ENCODE measurements at regions not wholly inside any gene's neighbourhood (a gene's known extent, or its start where the extent isn't known, plus 50 kb on each side); places are given as distances from the start of the nearest gene placed in this dataset.

- H2AFZ ChIP-seq (ENCODE audit: insufficient read depth, low read depth, low read length, poor library complexity, severe bottlenecking) = no peak overlapping the region
- no peak overlapping the region for H3K9ac ChIP-seq (ENCODE audit: low read length)
- Mint-ChIP-seq H3K27me3 (peaks cover 46% of the 10 kb centered on the region), H3K4me1 (peaks cover 12% of the 10 kb centered on the region), H3K27ac (no peak overlapping the region), H3K4me3 (no peak overlapping the region), H3K9me3 (ENCODE audit: insufficient read depth) (no peaks in the 10 kb centered on the region)
- no peak overlapping the region for H3K27ac ChIP-seq (ENCODE audit: low read length in 2 of 2)
- no peak for TF ChIP-seq CTCF (IDR thresholded peaks at IDR 0.05)
- no peak for TF ChIP-seq EZH2 (IDR thresholded peaks at IDR 0.05; ENCODE audit: borderline replicate concordance, insufficient read depth, low read depth, low read length, poor library complexity, severe bottlenecking)
- H3K79me2 ChIP-seq (ENCODE audit: control insufficient read depth, insufficient read depth, low read length) = no peaks in the 10 kb centered on the region
- H3K36me3 ChIP-seq (replicated peaks in 1 of 2; ENCODE audit: control extremely low read depth in 1 of 2, control insufficient read depth in 1 of 2, extremely low read depth in 1 of 2, insufficient read depth in 2 of 2, low read length in 1 of 2) = no peaks in the 10 kb centered on the region
- no peak overlapping the region for H3K4me2 ChIP-seq (replicated peaks; ENCODE audit: low read depth, low read length, poor library complexity, severe bottlenecking)
- ATAC-seq (ENCODE audit: low read depth) (no peak), DNase-seq (no peak)
- WGBS (ENCODE audit: insufficient coverage) = 89% methylated on average over 10 of the region's 10 CpGs
- H3K9me3 ChIP-seq (ENCODE audit: control extremely low read depth in 1 of 3, control insufficient read depth in 2 of 3, insufficient read depth in 1 of 3, low read length in 2 of 3) = peaks cover 0 to 8% (median 0%) of the 10 kb centered on the region in 3 donors
- no peaks in the 10 kb centered on the region for H4K20me1 ChIP-seq (ENCODE audit: control insufficient read depth, insufficient read depth, low read length, poor library complexity, severe bottlenecking)
- ChIA-PET CTCF (no interaction called here), POLR2A (no interaction called here)
- peaks cover 0 to 50% (median 11%) of the 10 kb centered on the region in 4 experiments for H3K27me3 ChIP-seq (replicated peaks in 1 of 4; ENCODE audit: control extremely low read depth in 1 of 4, control insufficient read depth in 3 of 4, insufficient read depth in 4 of 4, low read length in 3 of 4)
- H3K4me3 ChIP-seq (ENCODE audit: control extremely low read depth in 1 of 5, extremely low read depth in 1 of 5, insufficient read depth in 1 of 5, low read depth in 2 of 5, low read length in 4 of 5) = no peak overlapping the region
- intact Hi-C loops (cut with micrococcal nuclease) = loop anchor here (5.0 kb wide), 1 partner anchor 98 kb away; the partner anchor contains the start of gene ZMIZ1
- H3K4me1 ChIP-seq (ENCODE audit: control insufficient read depth in 2 of 2, insufficient read depth in 2 of 2, low read length in 2 of 2) = peaks cover 12 to 13% of the 10 kb centered on the region in 2 donors
Measured at GRCh38 chr10:78969719-78970118, 99.0 kb upstream of the ZMIZ1 start.

- Histone ChIP-seq H3K79me2 (ENCODE audit: control insufficient read depth, insufficient read depth, low read length) (no peaks in the 10 kb centered on the region), H3K4me2 (replicated peaks; ENCODE audit: low read depth, low read length, poor library complexity, severe bottlenecking) (no peak overlapping the region), H3K9me3 (ENCODE audit: control extremely low read depth in 1 of 3, control insufficient read depth in 2 of 3, insufficient read depth in 1 of 3, low read length in 2 of 3) (peaks cover 0 to 8% (median 0%) of the 10 kb centered on the region in 3 donors), H3K4me3 (ENCODE audit: control extremely low read depth in 1 of 5, extremely low read depth in 1 of 5, insufficient read depth in 1 of 5, low read depth in 2 of 5, low read length in 4 of 5) (no peak overlapping the region), H3K9ac (ENCODE audit: low read length) (no peak overlapping the region), H4K20me1 (ENCODE audit: control insufficient read depth, insufficient read depth, low read length, poor library complexity, severe bottlenecking) (no peaks in the 10 kb centered on the region), H3K27ac (ENCODE audit: low read length in 2 of 2) (no peak overlapping the region), H2AFZ (ENCODE audit: insufficient read depth, low read depth, low read length, poor library complexity, severe bottlenecking) (no peak overlapping the region), H3K36me3 (replicated peaks in 1 of 2; ENCODE audit: control extremely low read depth in 1 of 2, control insufficient read depth in 1 of 2, extremely low read depth in 1 of 2, insufficient read depth in 2 of 2, low read length in 1 of 2) (no peaks in the 10 kb centered on the region), H3K27me3 (replicated peaks in 1 of 4; ENCODE audit: control extremely low read depth in 1 of 4, control insufficient read depth in 3 of 4, insufficient read depth in 4 of 4, low read length in 3 of 4) (peaks cover 0 to 52% (median 13%) of the 10 kb centered on the region in 4 experiments), H3K4me1 (ENCODE audit: control insufficient read depth in 2 of 2, insufficient read depth in 2 of 2, low read length in 2 of 2) (peaks cover 13 to 14% of the 10 kb centered on the region in 2 donors)
- Mint-ChIP-seq H3K27ac (no peak overlapping the region), H3K4me3 (no peak overlapping the region), H3K27me3 (peaks cover 47% of the 10 kb centered on the region), H3K4me1 (peaks cover 14% of the 10 kb centered on the region), H3K9me3 (ENCODE audit: insufficient read depth) (no peaks in the 10 kb centered on the region)
- intact Hi-C loops (cut with micrococcal nuclease) = loop anchor here (5.0 kb wide), 1 partner anchor 97 kb away; the partner anchor contains the start of gene ZMIZ1
- POLR2A ChIA-PET = no interaction called here
- 95% methylated on average over 9 of the region's 10 CpGs for WGBS (ENCODE audit: insufficient coverage)
- ATAC-seq (ENCODE audit: low read depth) = no peak
- CTCF ChIA-PET = no interaction called here
- no peak for TF ChIP-seq CTCF (IDR thresholded peaks at IDR 0.05)
- TF ChIP-seq EZH2 (IDR thresholded peaks at IDR 0.05; ENCODE audit: borderline replicate concordance, insufficient read depth, low read depth, low read length, poor library complexity, severe bottlenecking) = no peak
- no peak for DNase-seq
Measured at GRCh38 chr10:78970261-78970660, 98.5 kb upstream of the ZMIZ1 start.
